Glutamatergic neuron (in vitro differentiated cells): ENCODE measurements at regions not wholly inside any gene's neighbourhood (a gene's known extent, or its start where the extent isn't known, plus 50 kb on each side); places are given as distances from the start of the nearest gene placed in this dataset.

Experiments used
- DNase-seq: peaks from one replicate; pipeline ENCODE4 v3.0.0; 2022
- H3K27ac Mint-ChIP-seq: one replicate; pipeline ENCODE4 v1.8.0; 2020; ENCODE audit warnings: mild to moderate bottlenecking, mixed read lengths, inconsistent platforms; ENCODE audit not compliant: unreplicated experiment
- H3K27me3 Mint-ChIP-seq: one replicate; pipeline ENCODE4 v1.8.0; 2020; ENCODE audit warnings: mild to moderate bottlenecking, moderate library complexity, mixed read lengths, inconsistent platforms; ENCODE audit not compliant: unreplicated experiment
- H3K36me3 Mint-ChIP-seq: one replicate; pipeline ENCODE4 v1.8.0; 2020; ENCODE audit warnings: mild to moderate bottlenecking, mixed read lengths, inconsistent platforms; ENCODE audit not compliant: unreplicated experiment
- H3K4me1 Mint-ChIP-seq: one replicate; pipeline ENCODE4 v1.8.0; 2020; ENCODE audit warnings: mild to moderate bottlenecking, low read depth, mixed read lengths, inconsistent platforms; ENCODE audit not compliant: unreplicated experiment
- H3K4me3 Mint-ChIP-seq: one replicate; pipeline ENCODE4 v1.8.0; 2020; ENCODE audit warnings: mild to moderate bottlenecking, mixed read lengths, inconsistent platforms; ENCODE audit not compliant: unreplicated experiment
- H3K9me3 Mint-ChIP-seq: one replicate; pipeline ENCODE4 v1.8.0; 2020; ENCODE audit warnings: mild to moderate bottlenecking, moderate library complexity, mixed read lengths, inconsistent platforms; ENCODE audit not compliant: unreplicated experiment
- CTCF ChIP-seq: fragments of 200-600 bp; sonication (generic); IDR thresholded peaks from one replicate; pipeline ENCODE4 v1.5.0; 2021; ENCODE audit not compliant: partially characterized antibody, unreplicated experiment

DNA sequence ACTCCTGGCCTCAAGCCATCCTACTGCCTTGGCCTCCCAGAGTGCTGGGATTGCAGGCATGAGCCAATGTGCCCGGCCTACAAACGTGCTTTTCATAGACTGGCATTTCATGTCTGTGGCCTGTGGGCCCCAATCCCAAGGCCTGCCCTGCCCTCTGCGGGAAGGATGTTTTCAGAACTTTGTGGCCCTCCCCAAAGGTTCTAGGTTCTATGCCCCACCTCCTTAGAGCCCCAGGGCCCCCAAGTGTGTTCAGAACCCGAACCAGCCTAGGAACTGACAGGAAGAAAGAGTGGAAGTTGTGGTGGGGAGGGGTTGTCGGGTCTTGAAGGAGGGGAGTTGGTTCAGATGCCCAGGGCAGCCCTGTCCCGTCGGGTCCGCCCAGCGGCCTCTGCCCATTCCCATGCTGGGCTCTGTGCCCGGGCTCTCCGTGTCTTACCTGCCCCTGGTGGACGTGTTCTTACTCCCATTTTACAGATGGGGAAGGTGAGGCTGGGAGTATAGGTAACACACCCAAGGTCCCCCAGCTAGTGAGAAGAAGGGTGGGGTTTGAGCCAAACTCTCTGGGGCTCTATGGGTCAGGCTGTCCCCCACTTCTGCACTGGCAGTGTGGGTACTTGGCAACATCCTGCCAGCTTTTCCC is 175.8 kb upstream of the IER5L start:
- DNase-seq = no peak
- peaks cover 5% of the 10 kb centered on the region for H3K36me3 Mint-ChIP-seq
- peaks cover 3% of the 10 kb centered on the region for H3K27me3 Mint-ChIP-seq
- peaks cover 9% of the 10 kb centered on the region for H3K9me3 Mint-ChIP-seq
- TF ChIP-seq CTCF = no peak
- H3K4me1 Mint-ChIP-seq = peaks cover under 1% of the 10 kb centered on the region
- peak overlapping the region; percentile 89 for H3K27ac Mint-ChIP-seq
- H3K4me3 Mint-ChIP-seq = peak overlapping the region; percentile 49

- TF ChIP-seq CTCF = no peak
- Mint-ChIP-seq H3K4me1 (peaks cover 2% of the 10 kb centered on the region), H3K9me3 (peaks cover 10% of the 10 kb centered on the region), H3K4me3 (peak overlapping the region; percentile 76), H3K27ac (peak overlapping the region; percentile 87), H3K36me3 (peaks cover 5% of the 10 kb centered on the region), H3K27me3 (peaks cover 8% of the 10 kb centered on the region)
- peak; percentile 85 for DNase-seq
Observed at GRCh38 chr9:129352146-129352865, 174.2 kb upstream of the IER5L start.

- H3K27me3 Mint-ChIP-seq = peaks cover 10% of the 10 kb centered on the region
- DNase-seq = peak; percentile 62
- peaks cover 10% of the 10 kb centered on the region for H3K9me3 Mint-ChIP-seq
- peaks cover 5% of the 10 kb centered on the region for H3K36me3 Mint-ChIP-seq
- no peak for TF ChIP-seq CTCF
- peaks cover 2% of the 10 kb centered on the region for H3K4me1 Mint-ChIP-seq
- peak overlapping the region; percentile 87 for H3K27ac Mint-ChIP-seq
- peak overlapping the region; percentile 76 for H3K4me3 Mint-ChIP-seq
Observed at GRCh38 chr9:129351642-129352145, 173.6 kb upstream of the IER5L start.

DNA sequence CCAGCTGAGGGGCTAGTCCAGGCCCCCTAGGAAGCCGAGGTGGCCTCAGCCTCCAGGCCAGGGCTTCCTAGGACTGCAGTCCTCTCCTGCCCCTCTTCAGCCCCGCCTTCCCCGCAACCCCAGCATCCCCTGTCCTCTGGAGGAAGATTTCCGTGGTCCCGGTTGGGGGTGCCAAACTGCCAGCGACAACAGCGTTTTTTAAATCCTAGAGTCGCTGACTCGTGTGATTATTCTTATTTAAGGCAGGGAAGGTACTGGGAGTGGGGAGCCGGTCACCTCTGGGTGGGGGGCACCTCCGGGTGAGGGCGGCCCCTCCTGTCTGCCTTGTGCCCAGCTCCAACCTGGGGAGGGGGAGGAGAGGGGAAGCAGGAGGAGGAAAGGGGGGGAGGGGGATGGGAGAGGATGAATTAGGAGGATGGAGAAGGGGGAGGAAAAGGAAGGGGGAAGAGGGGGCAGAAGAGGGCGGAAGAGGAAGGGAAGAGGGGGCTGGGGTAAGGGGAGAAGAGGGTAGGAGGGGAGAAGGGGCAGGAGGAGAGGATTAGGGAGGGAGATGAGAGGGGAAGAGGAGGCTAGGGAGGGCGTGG is 173.1 kb upstream of the IER5L start:
- Mint-ChIP-seq H3K36me3 (peaks cover 5% of the 10 kb centered on the region), H3K9me3 (peaks cover 10% of the 10 kb centered on the region), H3K27me3 (peaks cover 10% of the 10 kb centered on the region), H3K4me3 (no peak overlapping the region), H3K27ac (no peak overlapping the region), H3K4me1 (peaks cover 2% of the 10 kb centered on the region)
- peak; percentile 69 for DNase-seq
- no peak for TF ChIP-seq CTCF
